Naive thymus-derived CD4-positive, alpha-beta T cell (primary cell): ENCODE measurements at regions not wholly inside any gene's neighbourhood (a gene's known extent, or its start where the extent isn't known, plus 50 kb on each side); places are given as distances from the start of the nearest gene placed in this dataset.
"Not testable (repeated sequence)": the region's sequence is repeated elsewhere in the genome, so short reads cannot be mapped to it uniquely, and the experiment has no call there.

Experiments
- ATAC-seq: fragments of 150-1000 bp; cut with Tn5 transposase; 2 replicates; pipeline ENCODE4 v1.10.0; 2021; ENCODE audit warnings: mild to moderate bottlenecking, moderate library complexity
- CTCF ChIA-PET: fragments of 350-600 bp; sonication (Branson Sonifier 250); formaldehyde crosslinking; loops from one replicate; lab custom pipeline; 2021; ENCODE audit warnings: antibody characterized with exemption; lab: Charles Lee
- POLR2A ChIA-PET: fragments of 350-600 bp; sonication (Branson Sonifier 250); formaldehyde crosslinking; loops from one replicate; lab custom pipeline; 2021; ENCODE audit warnings: antibody characterized with exemption, inconsistent platforms; lab: Charles Lee
- DNase-seq, 9 donors: peaks; one replicate each; pipeline versions ENCODE4 v3.0.0 to v3.0.0-alpha.2; 2020 to 2022; ENCODE audit warnings: mixed read lengths in 1 of 9
- H3K27ac ChIP-seq: one replicate; pipeline ENCODE4 v1.7.0; 2013; ENCODE audit warnings: mild to moderate bottlenecking, low read depth, low read length, moderate library complexity
- H3K27me3 ChIP-seq, 2 donors: one replicate each; pipeline ENCODE4 v1.7.0; 2013; ENCODE audit warnings: low read length in 2 of 2, mild to moderate bottlenecking in 2 of 2, moderate library complexity in 2 of 2; ENCODE audit not compliant: control insufficient read depth in 2 of 2, insufficient read depth in 2 of 2
- H3K36me3 ChIP-seq, 3 experiments: 1 replicate in 2 of 3; 2 replicates in 1 of 3; pipeline ENCODE4 v1.7.0; 2013; ENCODE audit warnings: low read length in 3 of 3, mild to moderate bottlenecking in 3 of 3, moderate library complexity in 1 of 3; ENCODE audit not compliant: insufficient read depth in 3 of 3, control insufficient read depth in 2 of 3
- H3K4me1 ChIP-seq, 2 donors: one replicate each; pipeline ENCODE4 v1.7.0; 2013; ENCODE audit warnings: low read length in 2 of 2, mild to moderate bottlenecking in 2 of 2, moderate library complexity in 1 of 2; ENCODE audit not compliant: control insufficient read depth in 2 of 2, insufficient read depth in 2 of 2
- H3K4me3 ChIP-seq: 2 replicates; pipeline ENCODE4 v1.7.0; 2013; ENCODE audit warnings: mild to moderate bottlenecking, low read length
- H3K9me3 ChIP-seq, 3 experiments: 1 replicate in 2 of 3; 2 replicates in 1 of 3; pipeline ENCODE4 v1.7.0; 2013; ENCODE audit warnings: low read length in 3 of 3; ENCODE audit not compliant: control insufficient read depth in 2 of 3
- H3K27ac Mint-ChIP-seq, 9 donors: one replicate each; pipeline ENCODE4 v1.8.0; 2020 to 2022; ENCODE audit warnings: mixed read lengths in 9 of 9, mild to moderate bottlenecking in 8 of 9, moderate library complexity in 5 of 9, inconsistent platforms in 2 of 9
- H3K27me3 Mint-ChIP-seq, 5 donors: one replicate each; pipeline ENCODE4 v1.8.0; 2021 to 2022; ENCODE audit warnings: mixed read lengths in 5 of 5, mild to moderate bottlenecking in 1 of 5
- H3K36me3 Mint-ChIP-seq, 5 donors: one replicate each; pipeline ENCODE4 v1.8.0; 2020 to 2022; ENCODE audit warnings: mixed read lengths in 5 of 5, mild to moderate bottlenecking in 3 of 5, inconsistent platforms in 1 of 5
- H3K4me1 Mint-ChIP-seq, 7 donors: one replicate each; pipeline ENCODE4 v1.8.0; 2020 to 2022; ENCODE audit warnings: mixed read lengths in 7 of 7, mild to moderate bottlenecking in 3 of 7, inconsistent platforms in 1 of 7
- H3K4me3 Mint-ChIP-seq, 10 donors: one replicate each; pipeline ENCODE4 v1.8.0; 2020 to 2022; ENCODE audit warnings: mild to moderate bottlenecking in 10 of 10, mixed read lengths in 10 of 10, moderate library complexity in 6 of 10, inconsistent platforms in 2 of 10
- H3K9me3 Mint-ChIP-seq, 11 donors: one replicate each; pipeline ENCODE4 v1.8.0; 2020 to 2022; ENCODE audit warnings: mixed read lengths in 11 of 11, mild to moderate bottlenecking in 4 of 11, inconsistent platforms in 1 of 11, moderate library complexity in 1 of 11
- intact Hi-C, 2 donors: fragments of 100-400 bp; cut with micrococcal nuclease; formaldehyde crosslinking; loops; one replicate each; pipeline ENCODE4 v1.15.1; 2023

- H3K36me3 ChIP-seq, H3K27ac ChIP-seq, H3K9me3 ChIP-seq, H3K9me3 Mint-ChIP-seq, H3K4me3 Mint-ChIP-seq, H3K4me3 ChIP-seq, POLR2A ChIA-PET, DNase-seq, CTCF ChIA-PET, H3K27me3 ChIP-seq, ATAC-seq, H3K27ac Mint-ChIP-seq: not testable (repeated sequence)
- H3K4me1 ChIP-seq, result peaks cover 14 to 32% of the 10 kb centered on the region in 2 donors
- intact Hi-C loops, result loop anchor here in 1 of 2 donors (10.0 kb wide), 1 partner anchor 609 kb away; no protein-coding TSS in a partner anchor
- peaks cover 0 to 11% (median 0%) of the 10 kb centered on the region in 5 donors for H3K27me3 Mint-ChIP-seq
- peaks cover 14 to 41% (median 20%) of the 10 kb centered on the region in 7 donors for H3K4me1 Mint-ChIP-seq
- peaks cover 0 to 11% (median 0%) of the 10 kb centered on the region in 5 donors for H3K36me3 Mint-ChIP-seq
These were observed 348.0 kb upstream of the ID2 start for GRCh38 chr2:8333832-8334187.

GRCh38 chr2:8334866-8335325 is 347.0 kb upstream of the ID2 start:
- Mint-ChIP-seq H3K27ac (peak overlapping the region in 1 of 9 donors; percentile 62), H3K36me3 (peaks cover 0 to 8% (median 0%) of the 10 kb centered on the region in 5 donors), H3K27me3 (peaks cover 0 to 11% (median 0%) of the 10 kb centered on the region in 5 donors), H3K4me1 (peaks cover 13 to 33% (median 14%) of the 10 kb centered on the region in 7 donors), H3K9me3 (peaks cover 0 to 5% (median 0%) of the 10 kb centered on the region in 11 donors), H3K4me3 (peak overlapping the region in 1 of 10 donors; percentile 3)
- Histone ChIP-seq H3K4me1 (peaks cover 14 to 22% of the 10 kb centered on the region in 2 donors), H3K4me3 (no peak overlapping the region), H3K27me3 (no peaks in the 10 kb centered on the region), H3K9me3 (no peaks in the 10 kb centered on the region), H3K36me3 (no peaks in the 10 kb centered on the region), H3K27ac (no peak overlapping the region)
- intact Hi-C loops, result loop anchor here in 1 of 2 donors (10.0 kb wide), 1 partner anchor 610 kb away; no protein-coding TSS in a partner anchor
- DNase-seq, result no peak
- ChIA-PET CTCF (no interaction called here), POLR2A (no interaction called here)
- ATAC-seq, result peak; percentile 76

GRCh38 chr2:8335801-8336200 is 346.1 kb upstream of the ID2 start:
- H3K27ac Mint-ChIP-seq, result no peak overlapping the region
- Histone ChIP-seq H3K27ac (no peak overlapping the region), H3K9me3 (no peaks in the 10 kb centered on the region), H3K27me3 (no peaks in the 10 kb centered on the region), H3K36me3 (no peaks in the 10 kb centered on the region), H3K4me3 (no peak overlapping the region), H3K4me1 (peaks cover 14 to 15% of the 10 kb centered on the region in 2 donors)
- peaks cover 0 to 11% (median 0%) of the 10 kb centered on the region in 5 donors for H3K27me3 Mint-ChIP-seq
- peaks cover 13 to 33% (median 14%) of the 10 kb centered on the region in 7 donors for H3K4me1 Mint-ChIP-seq
- no peak overlapping the region for H3K4me3 Mint-ChIP-seq
- DNase-seq, result no peak
- no peak for ATAC-seq
- intact Hi-C loops, result loop anchor here in 1 of 2 donors (2.0 to 10.0 kb wide), 4 partner anchors 25 to 611 kb away; no protein-coding TSS in a partner anchor
- H3K36me3 Mint-ChIP-seq, result peaks cover 0 to 13% (median 0%) of the 10 kb centered on the region in 5 donors
- peaks cover 0 to 6% (median 0%) of the 10 kb centered on the region in 11 donors for H3K9me3 Mint-ChIP-seq
- ChIA-PET CTCF (no interaction called here), POLR2A (no interaction called here)

GRCh38 chr2:8337321-8337720 is 344.5 kb upstream of the ID2 start:
- peaks cover 0 to 11% (median 0%) of the 10 kb centered on the region in 5 donors for H3K27me3 Mint-ChIP-seq
- peaks cover 13 to 33% (median 14%) of the 10 kb centered on the region in 7 donors for H3K4me1 Mint-ChIP-seq
- peak overlapping the region in 7 of 9 donors; percentile 28 to 83 (median 46) for H3K27ac Mint-ChIP-seq
- H3K4me3 Mint-ChIP-seq, result peak overlapping the region in 7 of 10 donors; percentile 1 to 74 (median 24)
- H3K27me3 ChIP-seq, result no peaks in the 10 kb centered on the region
- ATAC-seq (peak; percentile 70), DNase-seq (peak in 6 of 9 donors; percentile 7 to 59 (median 50))
- H3K36me3 ChIP-seq, result no peaks in the 10 kb centered on the region
- H3K36me3 Mint-ChIP-seq, result peaks cover 0 to 18% (median 0%) of the 10 kb centered on the region in 5 donors
- POLR2A ChIA-PET, result interaction anchor here (0.7 kb wide), 1 partner anchor 368 kb away, joined by 3 read pairs; no protein-coding TSS in a partner anchor
- CTCF ChIA-PET, result interaction anchor here (1.7 kb wide), 1 partner anchor 11 kb away, joined by 3 read pairs; no protein-coding TSS in a partner anchor
- peaks cover 14 to 15% of the 10 kb centered on the region in 2 donors for H3K4me1 ChIP-seq
- H3K27ac ChIP-seq, result no peak overlapping the region
- no peaks in the 10 kb centered on the region for H3K9me3 ChIP-seq
- no peak overlapping the region for H3K4me3 ChIP-seq
- peaks cover 0 to 8% (median 0%) of the 10 kb centered on the region in 11 donors for H3K9me3 Mint-ChIP-seq
- intact Hi-C loops, result loop anchor here in 1 of 2 donors (2.0 to 10.0 kb wide), 4 partner anchors 27 to 613 kb away; no protein-coding TSS in a partner anchor

- intact Hi-C loops, result no loop called here
- peaks cover 0 to 19% (median 0%) of the 10 kb centered on the region in 5 donors for H3K36me3 Mint-ChIP-seq
- Histone ChIP-seq H3K4me1 (peaks cover 8 to 28% of the 10 kb centered on the region in 2 donors), H3K36me3 (no peaks in the 10 kb centered on the region), H3K9me3 (no peaks in the 10 kb centered on the region), H3K4me3 (no peak overlapping the region), H3K27ac (no peak overlapping the region), H3K27me3 (no peaks in the 10 kb centered on the region)
- H3K4me1 Mint-ChIP-seq, result peaks cover 6 to 10% (median 7%) of the 10 kb centered on the region in 7 donors
- H3K4me3 Mint-ChIP-seq, result no peak overlapping the region
- H3K9me3 Mint-ChIP-seq, result peaks cover 0 to 8% (median 0%) of the 10 kb centered on the region in 11 donors
- CTCF ChIA-PET, result no interaction called here
- ATAC-seq (no peak), DNase-seq (no peak)
- POLR2A ChIA-PET, result no interaction called here
- no peak overlapping the region for H3K27ac Mint-ChIP-seq
- H3K27me3 Mint-ChIP-seq, result no peaks in the 10 kb centered on the region
These were observed 339.4 kb upstream of the ID2 start for GRCh38 chr2:8342407-8342806.

- H3K27ac Mint-ChIP-seq, result peak overlapping the region in 1 of 9 donors; percentile 57
- H3K4me3 Mint-ChIP-seq, result no peak overlapping the region
- ChIA-PET CTCF (no interaction called here), POLR2A (no interaction called here)
- H3K36me3 Mint-ChIP-seq, result peaks cover 0 to 15% (median 0%) of the 10 kb centered on the region in 5 donors
- Histone ChIP-seq H3K36me3 (no peaks in the 10 kb centered on the region), H3K4me3 (no peak overlapping the region), H3K27me3 (no peaks in the 10 kb centered on the region), H3K27ac (no peak overlapping the region), H3K4me1 (peaks cover 2 to 22% of the 10 kb centered on the region in 2 donors), H3K9me3 (no peaks in the 10 kb centered on the region)
- intact Hi-C loops, result no loop called here
- peaks cover 0 to 4% (median under 1%) of the 10 kb centered on the region in 7 donors for H3K4me1 Mint-ChIP-seq
- peaks cover 0 to 8% (median 0%) of the 10 kb centered on the region in 11 donors for H3K9me3 Mint-ChIP-seq
- no peak for DNase-seq
- no peak for ATAC-seq
- H3K27me3 Mint-ChIP-seq, result no peaks in the 10 kb centered on the region
These were observed 338.8 kb upstream of the ID2 start for GRCh38 chr2:8343031-8343430.
